ENCODE measurements at regions not wholly inside any gene's neighbourhood (a gene's known extent, or its start where the extent isn't known, plus 50 kb on each side); places are given as distances from the start of the nearest gene placed in this dataset.
"Not testable (repeated sequence)": the region's sequence is repeated elsewhere in the genome, so short reads cannot be mapped to it uniquely, and the experiment has no call there.

GRCh38 chr22:12397270-12397669 lies 3130.7 kb upstream of the OR11H1 start:
- TF ChIP-seq CTCF, POLR2A (IDR thresholded peaks at IDR 0.05): not testable (repeated sequence)

All from lower leg skin (tissue), 3 donors.